IPS DF 19.7 (cell line): ENCODE measurements at regions not wholly inside any gene's neighbourhood (a gene's known extent, or its start where the extent isn't known, plus 50 kb on each side); places are given as distances from the start of the nearest gene placed in this dataset.
A peak's percentile ranks its signal among the peaks of the same experiment; 100 is the strongest.

Experiments
- DNase-seq: peaks from one replicate; pipeline ENCODE4 v3.0.0-alpha.2; 2013; ENCODE audit warnings: low read depth, low spot score

DNA sequence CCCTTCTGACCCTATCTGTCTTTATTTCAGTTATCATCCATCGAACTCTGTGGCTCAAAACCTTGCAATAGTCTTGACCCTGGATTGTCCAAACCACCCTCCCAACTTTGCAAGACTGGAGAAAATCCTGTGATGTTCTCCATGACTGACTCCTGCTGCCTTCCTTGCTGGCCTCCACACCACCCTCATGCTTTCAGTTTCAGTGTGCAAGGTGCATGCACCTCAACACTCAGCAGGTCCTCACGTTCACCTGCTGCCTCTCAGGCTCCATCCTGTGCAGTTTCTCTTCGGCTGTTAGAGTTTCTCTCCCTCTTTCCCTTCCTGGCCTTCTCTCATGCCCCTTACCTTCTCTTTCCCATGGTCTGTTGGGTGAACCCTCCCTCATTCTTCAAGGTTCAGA, 59.4 kb upstream of the ASIC2 start:
- DNase-seq = no peak

DNA sequence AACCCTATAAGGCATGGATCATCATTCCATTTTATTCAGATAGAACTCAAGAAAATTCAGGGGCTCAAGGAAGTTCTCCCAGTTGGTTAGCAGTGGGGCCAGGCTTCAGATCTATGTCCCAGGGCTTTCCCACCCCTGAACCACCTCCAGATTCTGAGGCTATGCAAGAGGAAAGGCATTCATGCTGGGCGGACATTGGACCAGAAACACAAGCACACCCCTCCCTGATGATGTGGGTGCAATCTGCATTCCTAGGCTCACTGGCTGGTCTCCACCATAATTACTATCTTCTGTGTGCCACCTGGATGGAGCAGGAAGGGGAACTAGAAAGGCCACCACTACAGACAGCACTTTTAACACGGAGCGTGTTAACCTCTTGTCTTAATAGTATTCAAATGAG, 63.2 kb upstream of the ASIC2 start:
- DNase-seq = no peak

DNA sequence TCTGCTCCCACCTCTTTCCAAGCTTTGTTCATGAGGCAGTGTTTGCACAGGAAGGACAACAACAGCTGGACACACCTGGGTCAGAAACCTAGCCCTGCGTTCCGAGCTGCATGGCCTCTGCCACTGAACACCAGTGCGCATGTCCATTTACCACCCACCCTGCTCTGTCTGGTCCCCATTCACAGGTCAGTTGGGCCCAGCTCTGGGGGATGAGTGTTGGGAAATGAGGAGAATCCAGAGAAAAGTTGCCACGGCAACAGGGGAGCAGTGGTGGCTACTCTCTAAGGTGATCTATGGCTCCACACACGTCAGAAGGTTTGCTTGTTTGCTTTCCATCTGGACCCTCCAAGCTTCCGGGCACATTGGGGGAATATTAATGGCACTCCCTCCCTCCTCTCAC, 70.4 kb upstream of the ASIC2 start:
- DNase-seq = no peak

DNA sequence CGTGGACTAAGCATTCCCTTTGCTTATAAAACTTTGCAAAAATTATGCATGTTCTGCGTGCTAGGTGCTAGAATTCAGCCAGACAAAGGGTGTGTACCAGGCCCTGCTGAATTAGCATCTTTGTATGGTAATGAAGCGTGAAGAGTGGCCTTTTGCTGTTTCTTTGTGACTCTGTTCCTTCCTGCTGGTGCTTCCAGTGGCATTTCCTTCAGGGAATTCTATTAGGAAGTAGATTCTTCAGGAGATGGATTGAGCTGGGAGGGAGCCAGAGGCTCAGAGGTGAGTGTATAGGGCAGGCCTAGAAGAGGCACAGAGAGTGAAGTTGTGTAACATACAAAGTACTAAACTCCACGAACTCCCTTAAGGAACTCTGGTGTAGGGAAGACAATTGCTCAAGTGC, 73.9 kb upstream of the ASIC2 start:
- DNase-seq = no peak

DNA sequence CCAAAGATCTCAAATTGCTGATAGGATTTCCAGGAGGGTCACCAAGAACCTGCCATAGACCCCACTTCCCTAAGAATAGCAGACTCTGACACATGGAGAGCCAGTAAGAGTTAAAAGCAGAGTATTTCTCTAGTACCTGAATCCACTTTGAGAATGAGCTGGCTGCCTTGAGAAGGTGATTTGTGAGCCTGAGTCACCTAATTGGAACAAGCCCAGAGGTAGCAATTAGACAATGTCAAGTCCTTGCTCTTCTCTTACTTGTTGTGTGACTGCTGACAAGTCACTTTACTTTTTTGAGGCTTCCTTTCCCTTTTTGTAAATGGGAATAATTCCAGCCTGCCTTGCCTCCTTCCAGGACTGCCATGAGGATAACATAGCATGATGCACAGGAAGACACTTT, 76.1 kb upstream of the ASIC2 start:
- no peak for DNase-seq

DNA sequence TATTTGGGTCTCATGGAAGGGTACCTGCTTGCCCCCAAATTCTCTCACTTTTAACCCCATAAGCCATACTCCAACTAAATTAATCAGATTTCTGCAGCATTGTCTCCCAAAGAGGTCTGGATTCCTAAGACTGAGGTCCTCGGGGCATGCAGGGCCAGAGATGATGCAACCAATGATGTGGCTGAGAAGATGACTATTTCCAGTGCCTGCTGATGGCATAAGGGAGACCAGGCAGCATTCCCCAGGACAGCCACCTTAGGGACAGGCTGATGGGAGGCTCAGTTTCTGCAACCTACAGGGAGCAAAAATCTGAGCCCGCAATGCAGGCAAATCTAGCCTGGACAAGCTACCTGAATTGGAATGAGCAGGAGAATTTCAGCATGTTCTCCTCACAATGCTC, 76.8 kb upstream of the ASIC2 start:
- DNase-seq = no peak

DNA sequence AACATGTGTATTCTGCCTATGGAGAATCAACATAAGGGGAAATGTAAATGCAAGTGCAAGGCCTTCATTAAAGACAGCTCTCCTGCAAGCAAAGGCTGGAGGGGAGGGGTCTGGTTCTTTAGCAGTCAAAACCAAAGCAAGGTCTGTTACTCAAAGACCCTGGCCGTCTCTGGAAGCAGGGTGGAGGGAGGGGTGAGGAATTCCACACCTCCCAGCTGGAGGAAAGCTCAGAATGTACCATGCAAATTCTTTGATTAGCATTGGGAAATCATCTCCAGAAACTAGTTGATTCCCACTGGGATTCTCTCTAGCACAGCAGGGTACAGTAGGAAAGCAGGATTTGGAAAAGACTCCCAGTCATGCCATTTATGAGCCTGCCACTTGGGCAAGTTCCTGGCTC, 77.3 kb upstream of the ASIC2 start:
- DNase-seq = peak; percentile 35

DNA sequence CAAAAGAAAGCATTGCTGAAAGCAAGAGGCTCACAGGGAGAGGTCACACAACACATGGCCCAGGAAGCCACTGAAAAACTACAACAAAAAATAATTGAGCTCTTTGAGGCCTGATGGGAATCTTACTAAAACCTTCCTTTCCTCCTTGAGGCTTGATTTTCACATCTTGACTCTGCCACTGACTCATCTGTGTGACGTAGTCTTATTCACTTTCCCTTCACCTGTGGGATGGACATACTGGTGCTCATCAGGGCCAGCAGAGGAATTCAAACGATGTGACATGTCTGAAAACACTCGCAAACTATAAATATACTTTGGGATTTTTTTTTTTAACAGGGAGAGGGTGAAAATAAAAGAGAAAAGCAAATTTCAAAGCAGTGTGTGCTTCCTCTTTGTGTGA, 78.3 kb upstream of the ASIC2 start:
- DNase-seq = no peak

DNA sequence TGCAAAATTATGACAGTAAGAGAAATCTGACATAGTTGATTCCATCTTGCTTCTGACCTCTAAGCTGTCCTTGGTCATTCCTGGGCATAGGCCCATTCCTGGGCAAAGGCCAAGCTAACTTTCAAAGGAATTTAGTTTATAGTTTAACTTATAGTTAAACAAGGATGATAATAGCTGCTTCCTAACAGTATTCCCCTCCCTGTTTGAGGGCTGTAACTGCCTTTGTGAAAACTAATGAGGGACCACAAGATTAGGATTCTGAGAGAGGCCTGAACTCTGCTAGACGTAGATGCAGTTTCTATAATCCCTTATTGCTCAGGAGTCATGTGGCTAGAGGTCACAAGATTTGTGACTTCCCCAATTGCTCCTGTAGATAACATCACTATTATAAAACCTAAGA, 80.2 kb upstream of the ASIC2 start:
- DNase-seq = no peak

DNA sequence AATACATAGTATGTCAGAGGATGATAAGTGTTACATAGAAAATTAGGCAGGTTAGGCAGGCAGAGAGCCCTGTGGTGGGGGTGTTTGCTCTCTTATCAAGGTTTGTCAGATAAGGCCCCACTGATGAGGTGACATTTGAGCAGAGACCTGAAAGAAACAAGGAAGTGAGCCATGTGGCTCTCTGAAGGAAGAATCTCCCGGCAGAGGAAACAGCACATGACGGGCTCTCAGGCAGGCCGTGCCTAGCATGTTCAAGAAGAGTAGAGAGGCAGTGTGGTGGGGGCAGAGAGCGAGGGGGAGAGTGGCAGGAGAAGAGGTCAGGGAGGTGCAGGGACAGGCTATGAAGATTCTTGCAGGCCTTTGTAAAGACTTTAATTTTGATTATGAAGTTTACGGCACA, 82.0 kb upstream of the ASIC2 start:
- no peak for DNase-seq

DNA sequence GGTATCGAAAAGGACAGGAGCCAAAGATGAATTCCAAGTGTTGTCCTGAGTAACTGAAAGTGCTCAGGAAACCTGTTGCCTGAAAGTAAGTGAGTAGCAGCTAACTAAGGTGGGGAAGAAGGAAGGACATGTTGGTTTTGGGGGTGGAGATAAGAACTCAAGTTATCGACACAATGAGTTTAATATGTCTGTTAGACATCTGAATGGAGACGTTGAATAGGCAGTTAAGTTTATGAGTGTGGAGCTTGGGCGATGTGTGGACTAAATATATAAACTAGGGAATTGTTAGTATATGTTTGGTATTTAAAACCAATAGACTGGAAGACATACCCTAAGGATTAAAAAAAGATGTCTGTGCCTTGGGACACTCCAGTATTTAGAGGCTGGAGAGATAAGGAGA, 82.7 kb upstream of the ASIC2 start:
- no peak for DNase-seq

DNA sequence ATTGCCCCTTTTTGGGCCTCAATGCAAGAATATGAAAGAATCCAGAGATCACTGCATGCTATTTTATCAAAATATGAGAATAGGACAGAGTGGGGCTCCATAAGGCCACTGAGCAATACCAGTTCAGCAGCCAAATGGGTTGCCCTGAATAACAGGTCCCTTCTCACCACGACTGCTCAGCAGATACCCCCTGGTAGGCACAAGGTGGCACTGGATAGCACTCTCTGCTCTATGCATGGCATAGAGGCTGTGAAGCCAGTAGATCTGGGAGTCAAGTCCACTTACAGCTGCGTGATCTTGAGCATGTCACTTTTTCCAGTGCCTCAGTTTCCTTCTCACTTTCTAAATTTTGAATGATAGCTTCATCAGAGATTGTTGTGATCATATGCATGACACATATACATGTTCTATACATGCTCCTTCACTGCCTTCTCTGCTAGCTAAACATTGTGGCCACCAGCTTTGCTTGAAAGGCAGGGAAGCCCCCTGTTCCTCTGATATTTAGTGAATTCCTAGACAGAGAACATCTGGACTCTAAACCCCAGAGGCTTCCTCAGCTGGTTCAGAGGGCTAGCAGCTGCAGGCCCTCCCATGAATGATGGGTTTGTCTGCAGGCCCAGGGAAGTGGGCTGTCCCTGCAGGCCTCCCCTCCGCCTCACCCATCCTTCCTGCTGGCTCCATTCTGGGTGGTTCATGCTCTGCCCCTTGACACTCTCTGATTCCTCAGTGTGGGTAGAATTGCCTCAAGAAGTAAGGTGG, 84.9 kb upstream of the ASIC2 start:
- DNase-seq = no peak

DNA sequence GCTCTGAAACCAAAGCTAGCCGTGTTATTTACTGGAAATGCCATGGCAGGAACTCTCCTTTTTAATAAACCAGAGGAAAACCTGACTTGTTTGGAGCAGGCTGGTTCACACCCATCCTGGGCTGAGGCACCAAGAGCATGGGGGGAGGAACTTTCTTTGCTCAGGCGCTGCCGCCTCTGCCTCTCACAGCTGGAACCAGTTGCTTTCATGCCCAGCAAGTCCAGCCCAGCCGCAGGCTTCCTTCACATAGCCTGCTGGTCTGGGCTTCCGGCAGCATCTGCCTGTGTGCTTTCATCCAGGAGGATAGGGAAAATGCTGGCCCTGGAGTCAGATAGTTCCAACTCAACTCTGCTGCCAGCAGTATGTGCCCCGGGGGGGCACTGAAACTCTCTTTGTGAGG, 88.1 kb upstream of the ASIC2 start:
- peak; percentile 12 for DNase-seq

DNA sequence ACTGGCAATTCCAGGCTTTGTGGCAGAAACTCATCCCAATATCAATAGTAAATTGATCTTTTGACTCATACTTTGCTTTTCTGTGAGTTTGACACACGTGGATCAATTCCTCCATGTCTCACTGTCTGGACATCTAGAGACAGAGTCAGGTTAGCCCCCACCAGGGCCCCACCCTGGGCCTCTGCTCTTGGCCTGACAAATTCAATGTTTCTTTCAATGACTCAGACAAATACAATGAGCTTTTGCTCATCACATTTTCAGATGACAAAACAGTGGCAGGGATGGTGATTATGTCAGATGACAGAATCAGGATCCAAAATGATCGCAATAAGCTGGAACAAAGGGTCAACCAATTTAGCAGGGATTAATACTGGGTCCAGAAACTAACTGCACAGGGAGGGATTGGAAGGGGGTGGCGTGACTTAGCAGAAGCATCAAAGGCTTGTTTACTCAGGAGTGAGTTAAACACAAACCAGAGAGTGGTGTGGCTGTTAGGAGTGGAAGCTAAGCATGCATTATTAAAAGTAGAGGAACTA, 90.5 kb upstream of the ASIC2 start:
- no peak for DNase-seq

DNA sequence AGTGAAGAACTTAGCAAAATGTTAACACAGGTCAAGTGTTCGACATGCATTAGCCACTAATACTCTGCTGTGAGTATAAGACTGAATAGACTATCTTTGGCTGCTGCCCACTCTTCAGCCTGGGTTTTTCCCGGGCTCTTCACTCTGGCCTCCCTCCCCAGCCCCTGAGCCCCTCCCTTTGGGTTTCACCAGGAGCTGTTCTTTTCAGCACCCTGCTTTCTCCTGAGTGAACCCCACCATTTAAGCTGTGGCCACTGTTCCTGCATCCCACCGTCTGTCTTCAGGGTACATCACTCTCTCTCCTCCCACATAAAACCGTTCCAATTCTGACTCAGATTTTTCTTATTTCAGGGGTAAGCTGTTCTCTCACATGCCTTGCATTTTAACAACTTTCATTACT, 92.0 kb upstream of the ASIC2 start:
- DNase-seq = no peak

DNA sequence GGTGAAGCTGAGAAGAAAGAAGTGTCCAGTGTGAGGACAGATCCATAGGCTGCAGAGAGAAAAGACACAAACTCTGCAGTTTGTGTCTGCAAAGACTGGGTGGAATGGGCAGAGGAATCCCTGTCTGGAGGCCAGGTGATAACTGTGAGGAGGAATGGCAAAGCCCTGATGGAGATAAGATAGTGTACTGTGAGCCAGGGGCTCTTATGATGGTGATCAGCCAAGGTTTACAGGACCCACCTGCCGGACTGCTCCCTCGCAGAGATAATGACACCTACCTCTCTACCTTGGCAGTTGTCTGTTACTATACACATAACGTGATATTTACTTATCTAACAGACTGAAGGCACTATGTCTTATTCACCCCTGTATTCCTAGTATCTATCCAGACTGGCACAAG, 92.6 kb upstream of the ASIC2 start:
- DNase-seq = no peak

DNA sequence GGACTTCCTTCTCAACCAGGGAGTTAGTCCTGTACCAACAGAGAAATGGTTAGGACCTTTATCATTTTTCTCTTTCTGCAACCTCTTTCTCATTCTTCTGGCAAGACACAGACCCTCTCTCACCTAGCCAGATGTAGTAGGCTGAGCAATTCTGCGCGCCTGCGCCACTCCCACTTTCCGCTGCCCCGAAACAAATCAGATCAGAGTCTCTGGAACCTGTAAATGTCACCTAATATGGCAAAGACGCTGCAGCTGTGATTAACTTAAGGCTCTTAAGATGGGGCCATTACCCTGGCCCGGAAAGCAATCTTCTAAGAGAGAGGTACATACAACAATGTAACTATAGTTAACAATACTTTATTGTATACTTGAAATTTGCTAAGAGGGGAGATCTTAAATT, 94.3 kb upstream of the ASIC2 start:
- no peak for DNase-seq

DNA sequence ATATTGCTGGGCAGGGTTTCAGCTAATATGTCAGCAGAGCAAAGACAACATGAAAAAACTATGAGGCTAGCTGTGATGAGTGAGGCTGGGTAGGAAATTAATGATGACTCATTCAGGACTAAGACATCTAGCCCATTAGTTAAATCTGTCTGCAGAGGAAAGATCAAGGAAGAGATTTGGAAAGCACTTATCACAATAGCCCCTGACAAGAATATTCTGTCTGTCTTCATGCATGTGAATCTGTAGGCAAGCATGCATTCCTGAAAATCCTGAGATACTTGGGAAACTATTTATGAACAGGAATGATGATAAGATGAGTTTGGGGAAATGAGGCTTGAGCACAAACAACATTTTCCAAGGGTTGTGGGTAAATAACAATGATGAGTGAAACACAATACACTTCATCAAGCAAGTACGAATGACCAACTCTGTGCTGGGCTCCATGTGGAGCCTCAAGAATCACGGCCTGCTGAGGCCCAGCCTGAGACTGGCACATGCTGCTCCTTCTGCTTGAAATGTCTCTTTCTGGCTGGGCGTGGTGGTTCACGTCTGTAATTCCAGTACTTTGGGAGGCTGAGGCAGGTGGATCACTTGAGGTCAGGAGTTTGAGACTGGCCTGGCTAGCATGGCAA, 96.5 kb upstream of the ASIC2 start:
- no peak for DNase-seq

DNA sequence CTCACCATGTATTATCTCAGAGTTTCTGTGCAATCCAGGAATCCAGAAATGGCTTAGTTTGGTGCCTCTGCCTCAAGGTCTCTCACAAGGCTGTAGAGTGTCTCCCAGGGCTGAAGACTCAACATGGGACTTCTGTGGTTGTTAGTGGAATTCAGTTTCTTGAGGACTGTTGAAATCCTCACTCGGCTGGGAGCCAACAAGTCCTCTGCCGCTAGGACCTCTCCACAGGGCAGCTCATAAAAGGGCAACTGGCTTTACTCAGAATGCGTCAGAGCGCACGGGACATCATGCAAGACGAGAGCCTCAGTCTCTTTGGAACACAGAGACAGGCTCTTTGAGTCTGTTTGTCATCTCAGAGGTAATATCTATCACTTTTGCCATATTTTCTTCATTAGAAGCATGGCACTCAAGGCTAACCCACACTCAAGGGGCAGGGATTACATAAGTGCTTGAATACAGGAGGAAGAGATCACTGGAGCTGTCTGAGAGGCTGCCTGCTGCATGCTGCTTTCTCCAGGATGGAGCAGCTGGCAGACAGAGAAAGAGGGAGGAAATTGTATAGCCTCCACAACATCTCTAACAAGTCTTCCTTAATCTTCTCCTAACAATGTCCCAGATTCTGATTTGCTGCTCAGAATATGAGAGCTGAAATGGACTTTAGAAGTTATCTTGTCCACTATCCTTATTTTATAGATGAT, 97.5 kb upstream of the ASIC2 start:
- no peak for DNase-seq

DNA sequence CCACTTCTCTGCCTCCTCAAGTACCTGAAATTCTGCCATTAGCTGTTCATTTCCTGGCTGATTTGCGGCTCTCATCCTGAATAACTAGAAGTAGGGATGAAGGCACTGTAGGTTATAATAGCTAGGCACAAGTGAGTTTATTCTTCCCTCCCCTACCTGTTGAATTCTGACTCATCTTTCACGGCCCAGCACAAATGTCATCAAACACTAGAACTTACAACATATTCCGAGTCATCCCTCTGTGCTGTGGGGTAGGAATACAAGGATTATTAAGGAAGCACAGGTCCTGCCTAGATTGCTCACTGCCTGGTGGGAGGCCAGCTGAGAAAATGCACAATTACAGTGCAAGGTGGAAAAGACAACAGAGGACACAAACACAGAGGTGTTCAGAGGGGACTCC, 103.7 kb upstream of the ASIC2 start:
- DNase-seq = no peak

DNA sequence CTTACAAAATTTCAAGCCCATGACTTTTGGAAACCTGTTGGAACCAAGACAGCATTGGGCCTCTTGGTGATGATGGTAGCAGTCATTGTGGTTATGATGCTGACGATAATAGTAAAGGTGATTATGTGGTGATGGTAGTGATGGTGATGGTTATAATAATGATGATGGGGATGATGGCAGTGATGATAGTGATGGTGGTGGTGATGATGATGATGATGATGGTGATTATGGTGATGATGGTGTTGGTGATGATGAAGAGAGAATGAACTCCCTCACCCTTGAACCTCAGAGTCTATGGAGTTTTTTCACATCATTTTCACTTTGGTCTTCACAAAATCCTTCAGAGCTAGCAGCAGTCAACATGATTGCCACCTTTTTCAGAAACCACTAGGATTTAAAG, 105.3 kb upstream of the ASIC2 start:
- no peak for DNase-seq

DNA sequence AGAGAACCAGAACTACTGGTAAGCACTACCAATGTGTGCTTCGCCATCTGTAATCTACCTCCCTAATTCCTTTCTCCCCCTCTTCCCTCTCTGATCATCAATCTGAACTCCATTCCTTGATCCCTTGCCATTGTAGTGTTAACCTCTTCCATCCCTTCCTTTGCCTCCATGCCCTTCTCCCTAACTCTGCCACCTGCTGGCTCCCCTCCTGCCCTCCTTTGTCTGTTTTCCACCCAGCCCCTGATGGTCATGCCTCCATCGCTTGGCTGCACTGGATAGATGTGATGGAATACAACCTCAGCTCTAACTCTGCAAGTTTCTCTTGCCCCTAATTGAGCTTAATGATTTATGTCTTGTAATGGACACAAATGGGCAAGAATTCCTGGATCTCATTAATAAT, 108.2 kb upstream of the ASIC2 start:
- DNase-seq = no peak

DNA sequence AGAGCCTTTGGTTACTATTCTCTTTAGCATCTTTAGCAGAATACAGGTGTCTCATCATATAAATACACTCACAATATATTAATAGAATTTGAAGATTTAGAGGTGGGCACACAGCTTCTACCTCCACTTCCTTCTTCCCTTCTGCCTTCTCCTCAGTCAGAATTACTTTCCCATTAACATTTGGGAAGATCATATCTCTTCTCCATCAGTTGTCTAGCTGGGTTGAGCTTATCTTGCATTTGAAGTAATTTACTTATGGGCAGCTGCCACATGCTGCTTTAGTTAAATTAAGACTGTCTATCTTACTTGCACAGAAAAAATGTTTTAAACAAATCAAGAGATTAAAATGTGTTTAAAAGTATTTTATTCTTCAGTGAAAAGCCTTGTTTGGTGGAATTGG, 110.1 kb upstream of the ASIC2 start:
- DNase-seq = no peak
